Superior temporal gyrus (tissue), 1 donor: ENCODE measurements at regions not wholly inside any gene's neighbourhood (a gene's known extent, or its start where the extent isn't known, plus 50 kb on each side); places are given as distances from the start of the nearest gene placed in this dataset.
"Not testable (repeated sequence)": the region's sequence is repeated elsewhere in the genome, so short reads cannot be mapped to it uniquely, and the experiment has no call there.

Experiments
- DNase-seq: peaks from one replicate; pipeline ENCODE4 v3.0.0-alpha.2; 2016; ENCODE audit errors: extremely low spot score

DNA sequence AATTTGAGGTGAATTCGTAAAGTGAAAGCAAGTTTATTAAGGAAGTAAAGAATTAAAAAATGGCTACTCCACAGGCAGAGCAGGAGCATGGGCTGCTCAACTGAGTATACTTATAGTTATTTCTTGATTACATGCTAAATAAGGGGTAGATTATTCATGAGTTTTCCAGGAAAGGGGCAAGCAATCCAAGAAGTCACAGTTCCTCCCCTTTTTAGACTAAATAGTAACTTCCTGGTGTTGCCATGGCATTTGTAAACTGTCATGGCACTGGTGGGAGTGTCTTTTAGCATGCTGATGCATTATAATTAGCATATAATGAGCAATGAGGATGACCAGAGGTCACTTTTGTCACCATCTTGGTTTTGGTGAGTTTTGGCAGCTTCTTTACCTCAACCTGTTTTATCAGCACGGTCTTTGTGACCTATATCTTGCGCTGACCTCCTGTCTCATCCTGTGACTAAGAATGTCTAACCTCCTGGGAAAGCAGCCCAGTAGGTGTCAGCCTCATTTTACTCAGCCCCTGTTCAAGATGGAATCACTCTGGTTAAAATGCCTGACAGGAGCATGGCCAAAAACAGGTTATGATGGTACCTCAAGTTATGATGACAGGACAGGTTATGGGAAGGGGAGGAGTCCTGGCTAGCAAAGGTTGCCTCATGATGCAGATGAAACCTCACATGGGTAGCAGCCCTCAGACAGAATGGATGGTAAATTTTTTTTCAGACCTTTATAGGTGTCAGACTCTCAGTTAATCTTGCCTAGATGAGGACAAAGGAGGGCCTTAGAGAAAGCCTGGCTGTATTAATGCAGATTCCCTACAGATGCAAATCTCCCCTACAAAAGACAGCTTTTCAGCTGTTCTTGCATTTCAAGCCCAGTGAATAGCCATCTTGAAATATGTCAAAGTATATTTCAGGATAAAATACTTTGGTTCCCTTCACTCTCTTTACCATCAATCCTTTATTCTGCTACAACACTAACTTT lies 49.7 kb downstream of the SIPA1L2 start:
- no peak for DNase-seq

DNA sequence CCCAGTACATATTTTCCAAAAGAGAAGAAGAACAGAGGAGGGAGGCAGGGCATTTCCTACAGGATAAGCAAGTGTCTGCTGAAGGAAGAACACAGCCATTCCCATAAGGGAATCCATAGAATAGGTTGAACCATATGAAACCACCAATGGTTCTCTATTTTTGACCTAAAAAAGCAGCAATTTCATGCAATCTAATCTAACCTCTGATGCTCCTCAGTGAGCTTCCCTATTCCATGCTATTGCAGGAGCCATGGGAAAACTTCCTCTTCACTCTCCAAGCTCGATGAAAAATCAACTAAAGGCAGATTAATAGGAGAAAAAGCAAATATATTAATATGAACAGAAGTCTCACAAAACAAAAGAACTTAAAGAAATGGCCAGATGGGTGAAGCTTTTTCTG lies 50.5 kb downstream of the SIPA1L2 start:
- DNase-seq: no peak

DNA sequence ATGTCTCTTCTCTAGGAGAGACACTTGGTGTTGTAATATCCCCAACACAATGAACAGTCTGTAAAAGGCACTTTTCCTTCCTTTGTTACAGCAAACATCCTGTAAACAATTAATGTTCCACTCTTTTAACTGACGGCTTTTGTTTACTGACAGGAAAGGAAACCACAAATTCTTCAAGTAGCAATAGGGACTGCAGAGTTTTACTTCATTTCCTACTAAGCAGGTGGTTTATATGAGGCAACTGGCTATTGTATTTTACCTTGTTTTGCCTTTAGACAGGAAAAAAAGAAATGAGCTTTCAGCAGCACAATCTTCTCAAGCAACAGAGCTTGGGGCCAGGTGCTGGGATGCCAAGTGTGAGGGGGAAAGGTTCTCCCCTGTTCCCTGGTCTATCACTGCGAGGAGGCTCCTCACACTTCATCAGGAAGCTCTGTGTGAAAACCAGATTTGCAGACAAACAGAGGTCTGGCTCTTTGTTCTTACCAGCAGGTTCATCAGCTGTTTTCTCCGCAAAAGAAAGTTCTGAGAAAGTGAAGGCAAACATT lies 51.2 kb downstream of the SIPA1L2 start:
- no peak for DNase-seq

DNA sequence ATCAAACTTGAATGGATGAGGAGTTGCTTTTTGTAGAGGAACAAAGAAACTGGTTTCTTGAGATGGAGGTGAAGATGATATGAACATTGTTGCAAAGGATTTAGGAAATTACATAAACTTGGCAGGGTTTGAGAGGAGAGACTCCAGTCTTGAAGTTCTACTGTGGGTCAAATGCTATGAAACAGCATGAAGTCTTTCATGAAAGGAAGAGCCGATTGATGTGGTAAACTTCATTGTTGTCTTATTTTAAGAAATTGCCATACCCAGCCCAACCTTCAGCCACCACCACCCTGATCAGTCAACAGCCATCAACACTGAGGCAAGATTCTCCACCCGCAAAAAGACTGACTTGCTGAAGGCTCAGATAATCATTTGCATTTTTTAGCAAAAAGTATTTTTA lies 52.2 kb downstream of the SIPA1L2 start:
- no peak for DNase-seq

DNA sequence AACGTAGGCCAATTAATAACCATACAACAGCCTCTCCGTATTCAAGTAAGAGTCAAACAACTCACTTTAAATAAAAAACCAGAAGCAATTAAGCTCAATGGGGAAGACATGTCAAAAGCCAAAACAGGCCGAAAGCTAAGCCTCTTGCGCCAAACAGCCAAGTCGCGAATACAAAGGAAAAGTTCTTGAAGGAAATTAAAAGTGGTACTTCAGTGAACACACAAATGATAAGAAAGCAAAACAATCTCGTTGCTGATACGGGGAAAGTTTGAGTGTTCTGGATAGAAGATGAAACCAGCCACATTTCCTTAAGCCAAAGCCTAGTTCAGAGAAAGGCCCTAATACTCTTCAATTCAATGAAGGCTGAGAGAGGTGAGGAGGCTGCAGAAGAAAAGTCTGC lies 53.4 kb downstream of the SIPA1L2 start:
- DNase-seq: no peak

DNA sequence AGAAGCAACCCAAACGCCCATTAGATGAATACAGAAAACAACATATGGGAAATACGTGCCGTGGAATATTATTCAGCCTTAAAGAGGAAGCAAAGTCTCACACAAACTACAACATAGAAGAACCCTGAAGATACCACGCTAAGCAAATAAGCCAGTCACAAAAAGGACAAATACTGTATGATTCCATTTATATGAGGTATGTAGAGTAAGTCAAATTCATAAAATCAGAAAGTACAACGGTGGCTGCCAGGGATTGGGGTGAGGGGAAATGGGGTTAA lies 54.2 kb downstream of the SIPA1L2 start:
- no peak for DNase-seq

DNA sequence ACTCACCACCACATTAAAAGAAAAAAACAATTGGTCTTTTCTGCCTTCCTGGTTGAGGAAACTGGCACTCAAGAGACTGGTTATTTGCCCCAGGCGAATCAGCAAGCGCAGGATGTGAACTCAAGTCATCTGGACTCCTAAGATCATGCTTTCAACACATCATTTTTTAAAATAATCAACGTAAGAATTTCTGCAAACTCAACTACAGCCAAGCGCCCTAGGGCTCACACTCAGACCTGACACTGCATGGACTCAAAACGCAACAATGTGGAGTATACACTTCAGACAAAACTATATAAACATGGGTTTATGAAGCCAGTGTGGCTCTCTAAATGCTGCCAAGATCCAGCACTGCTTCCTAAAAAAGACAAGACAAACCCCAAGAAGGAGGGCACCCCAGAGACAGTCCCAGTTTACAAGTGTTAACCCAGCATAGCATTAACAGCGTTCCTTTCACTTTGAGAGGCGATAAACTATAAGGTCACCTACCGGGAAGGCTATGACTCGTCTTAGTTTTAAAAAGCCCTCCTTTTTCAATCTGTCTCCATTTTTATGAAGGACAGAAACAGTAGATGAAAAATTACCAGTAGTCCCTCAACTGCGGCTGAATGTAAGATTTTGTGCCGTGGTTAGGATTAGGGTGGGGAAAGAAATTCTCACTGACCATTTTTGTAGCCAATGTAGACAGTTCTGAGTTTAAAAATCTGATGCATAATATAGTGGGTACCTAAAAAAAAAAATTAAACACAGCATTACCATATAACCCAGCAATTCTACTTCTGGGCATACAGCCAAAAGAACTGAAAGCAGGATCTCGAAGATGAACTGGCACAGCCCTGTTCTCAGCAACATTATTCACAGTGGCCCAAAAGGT lies 54.8 kb downstream of the SIPA1L2 start:
- DNase-seq: no peak

DNA sequence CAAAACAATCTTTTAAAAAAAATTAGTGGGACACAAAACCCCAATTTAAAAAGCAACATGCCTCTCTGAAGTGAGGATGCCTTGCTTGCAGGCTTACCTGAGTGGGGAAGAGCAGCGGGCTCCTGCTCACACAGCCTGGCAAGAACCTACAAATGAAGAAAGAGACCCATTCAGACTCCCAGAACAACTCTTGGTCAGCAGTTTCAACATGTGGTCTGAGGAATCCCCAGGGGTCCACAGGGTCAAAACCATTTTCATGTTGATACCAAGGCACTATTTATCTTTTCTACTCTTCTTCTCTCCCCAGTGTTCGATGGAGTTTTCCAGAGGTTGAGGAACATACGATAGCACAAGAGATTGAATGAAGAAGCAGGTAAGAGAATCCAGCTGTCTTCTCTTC lies 55.9 kb downstream of the SIPA1L2 start:
- no peak for DNase-seq

DNA sequence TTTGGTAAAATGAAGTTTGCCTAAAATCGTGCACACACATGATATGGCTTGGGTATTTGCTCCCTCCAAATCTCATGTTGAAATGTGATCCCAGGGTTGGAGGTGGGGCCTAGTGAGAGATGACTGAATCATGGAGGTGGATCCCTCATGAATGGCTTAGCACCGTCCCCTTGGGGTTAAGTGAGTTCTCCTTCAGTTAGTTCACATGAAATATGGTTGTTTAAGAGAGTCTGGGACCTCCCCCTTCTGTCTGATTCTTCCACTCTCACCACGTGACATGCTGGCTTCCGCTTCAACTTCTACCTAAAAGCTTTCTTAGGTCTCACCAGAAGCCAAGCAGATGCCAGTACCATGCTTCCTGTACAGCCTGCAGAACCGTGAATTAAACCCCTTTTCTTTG lies 58.4 kb downstream of the SIPA1L2 start:
- no peak for DNase-seq

DNA sequence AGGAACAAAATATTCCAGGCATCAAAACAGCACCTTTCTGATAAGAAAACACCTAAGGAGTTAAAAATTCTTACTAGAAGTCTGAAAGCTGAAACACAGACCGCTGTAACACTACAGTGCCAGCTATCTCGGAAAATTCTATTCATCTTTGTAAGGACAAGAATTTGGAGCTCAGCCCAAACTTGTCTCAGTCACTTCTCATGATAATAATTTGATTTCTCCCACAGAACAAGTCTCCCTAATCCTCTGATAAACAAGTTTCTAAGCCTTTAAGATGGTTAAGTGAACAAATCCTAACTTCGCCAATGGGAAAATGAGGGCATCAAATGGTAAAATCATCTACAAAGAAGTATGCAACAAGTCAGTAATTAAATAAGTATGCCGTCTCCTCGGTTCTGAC lies 59.9 kb downstream of the SIPA1L2 start:
- DNase-seq: no peak

DNA sequence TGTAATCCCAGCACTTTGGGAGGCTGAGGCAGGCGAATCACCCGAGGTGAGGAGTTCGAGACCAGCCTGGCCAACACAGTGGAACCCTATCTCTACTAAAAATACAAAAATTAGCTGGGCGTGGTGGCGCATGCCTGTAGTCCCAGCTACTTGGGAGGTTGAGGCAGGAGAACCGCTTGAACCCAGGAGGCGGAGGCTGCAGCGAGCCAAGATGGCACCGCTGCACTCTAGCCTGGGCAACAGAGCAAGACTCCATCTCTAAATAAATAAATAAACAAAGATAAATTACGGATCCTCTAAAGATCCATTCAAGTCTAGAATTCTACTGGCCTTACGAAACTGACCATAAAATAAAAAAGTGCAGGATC lies 60.4 kb downstream of the SIPA1L2 start:
- DNase-seq: not testable (repeated sequence)

DNA sequence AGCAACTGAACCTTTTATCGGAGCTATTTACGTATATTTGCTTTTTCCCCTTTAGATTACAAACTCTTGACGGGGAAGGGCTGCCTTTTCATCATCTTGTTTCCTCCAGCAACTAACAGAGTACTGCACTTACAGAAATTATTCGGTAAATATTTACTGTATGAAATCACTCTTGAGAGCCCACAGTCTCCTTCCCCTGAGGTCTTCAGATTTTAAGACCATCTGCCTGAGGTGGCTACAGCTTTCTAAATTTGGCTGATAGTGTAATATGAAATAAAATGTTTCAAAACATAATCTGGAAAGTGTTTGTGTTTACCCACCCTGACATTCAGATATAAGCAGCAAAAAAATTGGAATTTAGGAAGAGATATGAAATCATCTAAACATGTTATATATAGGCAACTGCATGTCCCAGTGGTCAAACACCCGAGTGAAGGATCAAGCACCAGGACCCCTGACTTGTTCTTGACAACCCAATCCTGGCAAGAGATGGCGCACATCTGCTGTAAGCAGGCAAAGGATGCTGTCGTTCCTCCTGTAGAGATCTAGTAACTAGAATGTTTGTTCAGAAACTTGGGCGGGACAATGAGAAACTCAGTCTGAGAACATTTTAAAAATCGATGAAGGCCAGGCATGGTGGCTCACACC lies 60.9 kb downstream of the SIPA1L2 start:
- no peak for DNase-seq

DNA sequence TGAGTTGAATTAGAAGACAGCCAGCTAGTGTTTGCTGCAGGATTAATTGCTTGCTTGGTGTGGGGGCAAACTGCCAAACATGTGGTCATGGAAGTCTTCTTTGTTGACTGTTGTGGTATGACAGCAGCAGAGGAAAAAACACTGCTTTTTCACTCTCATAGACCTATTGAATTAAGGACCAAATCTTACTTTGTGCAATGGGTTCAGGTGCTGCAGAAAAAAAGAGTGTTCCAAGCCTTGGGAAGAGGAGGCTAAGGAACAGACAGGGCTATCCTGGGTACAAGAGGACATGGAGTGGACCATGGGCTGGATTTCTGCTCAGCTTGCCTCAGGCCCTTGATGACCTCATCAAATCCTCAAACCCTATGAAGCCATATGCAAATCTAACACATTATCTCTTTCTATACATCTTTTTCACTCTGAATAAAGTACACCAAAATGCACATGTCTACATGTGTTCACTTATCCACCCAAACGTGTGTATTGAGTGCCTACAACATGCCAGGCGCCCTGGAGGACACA lies 61.5 kb downstream of the SIPA1L2 start:
- no peak for DNase-seq

DNA sequence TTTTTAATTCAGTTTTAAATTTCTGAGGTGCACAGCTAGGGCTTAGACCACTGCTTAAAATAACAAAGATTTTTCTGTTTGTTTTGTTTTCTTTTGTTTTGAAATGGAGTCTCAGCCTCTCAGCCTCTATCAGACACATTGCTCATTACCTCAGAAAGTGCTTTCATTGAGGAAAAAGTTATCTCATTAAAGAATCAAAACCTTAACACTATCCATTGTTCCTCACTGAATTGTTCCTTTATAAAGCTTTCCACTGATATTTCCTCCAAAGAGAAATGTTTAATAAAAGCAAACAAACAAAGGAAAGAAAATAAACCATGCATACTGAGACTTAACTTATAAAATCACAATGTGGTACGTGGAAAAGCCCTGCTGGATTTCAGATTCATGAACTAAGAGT lies 63.8 kb downstream of the SIPA1L2 start:
- no peak for DNase-seq

DNA sequence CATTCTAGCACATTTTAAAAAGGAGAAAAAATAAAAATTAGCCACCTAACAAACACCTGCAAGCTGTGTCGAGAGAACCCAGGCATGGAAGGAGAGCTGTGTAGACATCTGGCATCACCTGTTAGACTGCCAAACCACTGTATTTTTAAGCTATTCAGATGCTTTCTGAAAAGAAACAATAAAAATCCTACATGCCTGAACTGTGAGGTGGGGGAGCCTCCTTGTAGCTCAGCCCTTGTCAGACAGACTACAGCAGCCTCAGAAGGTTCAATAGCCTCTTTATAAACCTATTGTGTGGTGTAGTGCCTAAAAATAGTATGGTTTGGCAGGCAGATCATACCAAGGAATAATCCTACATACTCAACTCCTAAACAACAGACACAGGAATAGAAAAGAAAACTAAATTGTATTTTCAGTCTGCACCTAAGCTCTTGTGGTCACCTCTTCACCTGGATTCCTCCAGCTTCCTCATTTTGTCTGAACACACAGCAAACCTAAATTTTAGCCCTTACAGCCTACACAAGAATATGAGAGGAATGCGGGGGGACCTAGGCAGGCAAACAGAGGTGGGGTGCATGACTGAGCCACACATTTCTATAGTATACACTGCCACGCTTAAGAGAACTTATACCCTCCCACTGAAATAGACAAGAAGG lies 67.0 kb downstream of the SIPA1L2 start:
- DNase-seq: no peak

DNA sequence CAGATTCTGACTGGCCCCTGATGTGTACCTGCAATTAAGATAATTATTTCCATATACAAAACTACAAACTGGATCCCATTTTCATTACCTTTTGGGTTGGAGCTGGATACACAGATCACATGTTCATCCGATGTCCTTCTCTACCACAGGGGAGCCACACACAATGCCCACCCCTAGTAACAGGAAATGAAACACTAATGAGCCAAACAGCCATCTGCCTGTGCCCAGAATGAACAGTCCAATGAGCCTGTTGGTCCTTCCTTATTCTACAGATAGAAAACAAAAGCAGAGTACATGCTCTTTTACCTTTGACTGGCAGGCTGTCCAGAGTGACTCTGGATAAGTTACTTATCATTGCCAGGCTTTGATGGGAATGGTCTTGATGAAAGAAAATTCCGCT lies 68.6 kb downstream of the SIPA1L2 start:
- no peak for DNase-seq

DNA sequence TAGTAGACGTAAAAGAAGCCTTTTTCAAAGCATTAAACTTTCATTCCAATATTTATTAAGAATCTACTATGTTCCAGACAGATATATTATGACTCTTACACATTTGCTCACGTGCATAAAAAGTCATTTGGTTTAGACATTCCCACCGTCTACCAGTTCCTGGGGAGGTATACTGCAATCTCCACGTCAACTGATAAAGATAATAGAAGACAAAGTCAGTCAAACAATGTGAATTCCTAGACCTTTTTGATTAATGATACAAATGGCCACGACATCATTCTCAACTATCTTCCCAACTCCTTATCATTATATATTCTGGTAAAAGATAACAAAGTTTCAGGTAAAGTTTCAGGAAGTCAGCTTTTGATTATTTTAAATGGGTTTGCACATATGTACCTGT lies 69.0 kb downstream of the SIPA1L2 start:
- no peak for DNase-seq

DNA sequence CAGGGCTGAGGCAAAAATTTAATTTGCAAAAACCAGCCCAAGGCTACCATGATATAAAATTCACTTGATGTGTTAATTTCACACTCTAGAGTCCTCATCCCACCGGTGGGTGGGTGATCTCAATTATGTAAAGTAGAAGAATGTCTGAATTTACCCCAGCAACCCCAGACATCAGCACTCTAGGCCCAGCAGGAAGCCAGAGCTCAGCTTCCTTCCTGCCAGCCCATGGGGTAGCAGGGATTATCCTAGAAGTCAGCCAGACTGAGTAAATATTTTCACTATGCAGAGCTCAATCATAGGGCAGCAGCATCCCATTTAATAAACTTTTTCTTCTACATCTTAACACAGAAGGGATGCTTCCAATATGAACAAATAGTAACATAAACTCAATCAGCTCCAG lies 71.0 kb downstream of the SIPA1L2 start:
- no peak for DNase-seq

DNA sequence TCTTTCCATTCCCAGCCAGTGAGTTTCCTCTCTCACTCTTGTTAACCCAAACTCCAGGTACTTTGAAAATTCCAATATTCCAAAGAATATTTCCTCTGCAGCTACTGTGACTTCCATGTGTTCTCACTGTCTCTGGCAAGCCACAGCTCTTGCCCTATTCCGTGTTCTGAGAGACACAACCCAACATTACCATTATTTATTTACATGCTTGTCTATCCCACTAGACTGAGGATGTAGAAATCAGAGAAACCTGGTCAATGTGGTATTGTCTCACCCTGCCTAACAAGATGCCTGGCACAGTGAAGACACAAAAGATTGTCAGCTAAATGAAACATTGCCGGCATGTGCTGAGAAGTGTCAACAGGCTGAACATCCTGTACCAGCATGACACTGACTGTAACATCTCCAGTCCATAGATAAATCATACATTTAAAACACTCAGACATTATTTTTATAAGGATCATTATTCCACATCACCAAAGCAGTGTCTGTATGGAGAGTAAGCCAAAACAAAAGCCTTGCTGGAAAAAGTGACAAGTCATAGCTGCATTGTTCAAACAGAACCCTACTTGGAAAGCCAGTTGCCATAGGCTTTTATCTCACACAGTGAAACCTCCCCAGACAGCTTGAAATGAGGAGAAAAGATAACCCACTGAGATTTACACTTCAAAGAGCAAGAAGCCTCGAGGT lies 72.3 kb downstream of the SIPA1L2 start:
- DNase-seq: no peak

DNA sequence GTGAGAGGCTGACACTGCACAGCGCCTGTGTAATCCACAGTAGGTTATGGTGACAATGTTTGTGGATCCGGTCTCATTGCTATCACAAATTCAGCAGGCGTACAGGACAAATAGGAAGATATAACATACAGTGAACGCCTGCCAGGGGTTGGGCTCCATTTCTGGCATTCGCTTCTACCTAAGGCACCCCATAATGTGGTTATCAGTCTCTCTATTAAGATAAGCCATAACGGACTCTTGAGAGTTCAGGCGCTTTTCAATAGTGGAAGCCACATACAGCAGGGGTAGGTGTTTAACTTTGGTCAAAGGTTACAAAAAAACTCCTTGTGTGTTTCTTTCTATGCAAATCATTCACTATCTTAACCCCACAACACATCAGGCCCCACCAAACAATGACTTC lies 72.8 kb downstream of the SIPA1L2 start:
- no peak for DNase-seq

DNA sequence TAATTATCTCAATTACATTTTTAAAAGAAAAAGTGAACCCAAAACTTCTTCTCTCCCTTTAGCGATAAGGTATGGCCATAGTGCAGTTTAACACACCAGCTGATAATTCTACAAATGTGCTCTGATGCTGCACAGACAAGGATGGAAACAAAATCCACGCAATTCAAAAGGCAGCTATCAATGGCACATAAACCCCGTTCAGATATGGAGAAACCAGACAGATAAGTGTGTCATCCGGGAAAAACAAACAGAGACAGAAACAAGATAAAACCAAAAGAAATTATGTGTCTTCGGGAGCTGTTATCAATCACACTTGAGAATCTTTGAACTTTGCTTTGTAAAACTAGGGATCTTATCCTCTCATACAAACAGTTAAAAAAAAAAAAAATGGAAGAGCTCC lies 73.6 kb downstream of the SIPA1L2 start:
- no peak for DNase-seq
